ENCODE measurements at regions not wholly inside any gene's neighbourhood (a gene's known extent, or its start where the extent isn't known, plus 50 kb on each side); places are given as distances from the start of the nearest gene placed in this dataset.

DNA sequence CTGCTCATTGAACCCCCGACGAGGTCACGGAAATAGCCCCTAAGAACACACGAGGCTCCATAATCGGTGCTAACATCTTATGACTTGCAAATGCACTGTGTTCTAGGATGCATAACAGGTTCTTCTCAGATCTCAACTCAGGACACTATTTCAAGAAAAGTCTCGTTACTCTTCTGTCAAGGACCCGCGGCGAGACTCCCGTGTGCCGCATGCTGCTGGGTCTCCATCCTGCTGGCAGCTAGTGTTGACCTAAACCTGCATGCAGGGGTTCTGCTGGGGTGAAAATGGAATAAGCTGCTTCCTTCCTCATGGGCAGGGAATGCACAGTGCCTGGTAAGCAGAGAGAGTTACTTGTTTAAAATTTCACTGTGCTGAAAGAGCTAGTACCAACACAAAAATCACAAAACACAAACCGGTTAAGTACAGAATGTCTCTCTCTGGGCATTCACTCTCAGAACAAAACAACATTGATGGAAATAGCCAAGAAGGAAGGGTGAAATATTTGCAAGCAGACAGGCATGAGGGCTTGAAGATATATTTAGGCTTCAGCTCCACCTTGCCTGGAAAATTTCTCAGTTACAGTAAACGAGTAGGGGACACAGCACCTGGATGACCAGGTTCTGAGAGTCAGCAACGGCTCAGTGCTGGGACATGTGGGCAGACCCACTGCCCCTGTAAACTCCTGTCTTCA is 416.5 kb downstream of the GADD45G start:
- no peaks in the 10 kb centered on the region for H3K9me3 ChIP-seq (replicated peaks; ENCODE audit: insufficient read depth, low read length)
- no peak for TF ChIP-seq EZH2 (optimal IDR thresholded peaks at IDR 0.05; ENCODE audit: low read depth, low read length)
- TF ChIP-seq EZH2phosphoT487 (IDR thresholded peaks at IDR 0.05; ENCODE audit: low read length) = no peak
- TF ChIP-seq, protein P1, sequence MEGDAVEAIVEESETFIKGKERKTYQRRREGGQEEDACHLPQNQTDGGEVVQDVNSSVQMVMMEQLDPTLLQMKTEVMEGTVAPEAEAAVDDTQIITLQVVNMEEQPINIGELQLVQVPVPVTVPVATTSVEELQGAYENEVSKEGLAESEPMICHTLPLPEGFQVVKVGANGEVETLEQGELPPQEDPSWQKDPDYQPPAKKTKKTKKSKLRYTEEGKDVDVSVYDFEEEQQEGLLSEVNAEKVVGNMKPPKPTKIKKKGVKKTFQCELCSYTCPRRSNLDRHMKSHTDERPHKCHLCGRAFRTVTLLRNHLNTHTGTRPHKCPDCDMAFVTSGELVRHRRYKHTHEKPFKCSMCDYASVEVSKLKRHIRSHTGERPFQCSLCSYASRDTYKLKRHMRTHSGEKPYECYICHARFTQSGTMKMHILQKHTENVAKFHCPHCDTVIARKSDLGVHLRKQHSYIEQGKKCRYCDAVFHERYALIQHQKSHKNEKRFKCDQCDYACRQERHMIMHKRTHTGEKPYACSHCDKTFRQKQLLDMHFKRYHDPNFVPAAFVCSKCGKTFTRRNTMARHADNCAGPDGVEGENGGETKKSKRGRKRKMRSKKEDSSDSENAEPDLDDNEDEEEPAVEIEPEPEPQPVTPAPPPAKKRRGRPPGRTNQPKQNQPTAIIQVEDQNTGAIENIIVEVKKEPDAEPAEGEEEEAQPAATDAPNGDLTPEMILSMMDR (IDR thresholded peaks at IDR 0.05; ENCODE audit: low read length) = no peak
- no peaks in the 10 kb centered on the region for H3K79me2 ChIP-seq (ENCODE audit: low read length)
- no peaks in the 10 kb centered on the region for H3K9me2 ChIP-seq (replicated peaks; ENCODE audit: insufficient read depth, low read length)
- no peak overlapping the region for H3K4me2 ChIP-seq (ENCODE audit: low read depth, low read length)
- H3F3A ChIP-seq (ENCODE audit: insufficient read depth, low read length) = no peaks in the 10 kb centered on the region
- no peak overlapping the region for H3K4me3 ChIP-seq (ENCODE audit: low read length)
- no peaks in the 10 kb centered on the region for H3K27me3 ChIP-seq (replicated peaks; ENCODE audit: insufficient read depth, low read length)
- H4K20me1 ChIP-seq (ENCODE audit: insufficient read depth, low read length) = no peaks in the 10 kb centered on the region
- no peak overlapping the region for H3K27ac ChIP-seq (ENCODE audit: low read length)
- H3K36me3 ChIP-seq (replicated peaks; ENCODE audit: insufficient read depth, low read length) = no peaks in the 10 kb centered on the region
- DNase-seq = no peak
- H2AFZ ChIP-seq (ENCODE audit: low read length) = no peak overlapping the region
- no peak overlapping the region for H3K9ac ChIP-seq (ENCODE audit: low read length)
- no peaks in the 10 kb centered on the region for H3K4me1 ChIP-seq (ENCODE audit: low read length)

DNA sequence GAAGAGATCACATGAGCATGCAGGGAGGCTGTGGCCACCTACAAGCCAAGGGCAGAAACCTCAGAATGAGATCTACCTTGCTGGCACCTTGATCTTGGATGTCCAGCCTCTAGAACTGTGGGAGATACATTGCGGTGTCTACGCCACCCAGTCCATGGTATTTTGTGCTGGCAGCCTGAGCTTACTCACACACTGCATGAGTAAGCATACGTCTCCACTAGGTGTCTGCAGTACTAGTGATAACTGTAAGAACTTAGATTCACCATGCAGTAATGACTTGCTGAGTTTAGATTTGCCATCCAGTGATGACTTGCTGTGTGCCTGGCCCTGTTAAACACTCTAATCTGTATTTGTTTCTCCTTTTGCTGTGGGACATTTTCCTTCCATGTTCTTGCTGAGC is 417.7 kb downstream of the GADD45G start:
- TF ChIP-seq, protein P1 (IDR thresholded peaks at IDR 0.05; ENCODE audit: low read length) = no peak
- no peak for TF ChIP-seq EZH2phosphoT487 (IDR thresholded peaks at IDR 0.05; ENCODE audit: low read length)
- no peak for TF ChIP-seq EZH2 (optimal IDR thresholded peaks at IDR 0.05; ENCODE audit: low read depth, low read length)
- Histone ChIP-seq H3K27me3 (replicated peaks; ENCODE audit: insufficient read depth, low read length) (no peaks in the 10 kb centered on the region), H3K4me3 (ENCODE audit: low read length) (no peak overlapping the region), H4K20me1 (ENCODE audit: insufficient read depth, low read length) (no peaks in the 10 kb centered on the region), H3K27ac (ENCODE audit: low read length) (no peak overlapping the region), H2AFZ (ENCODE audit: low read length) (no peak overlapping the region), H3K4me2 (ENCODE audit: low read depth, low read length) (no peak overlapping the region), H3K79me2 (ENCODE audit: low read length) (no peaks in the 10 kb centered on the region), H3K9ac (ENCODE audit: low read length) (no peak overlapping the region), H3K4me1 (ENCODE audit: low read length) (no peaks in the 10 kb centered on the region), H3F3A (ENCODE audit: insufficient read depth, low read length) (no peaks in the 10 kb centered on the region), H3K36me3 (replicated peaks; ENCODE audit: insufficient read depth, low read length) (no peaks in the 10 kb centered on the region), H3K9me2 (replicated peaks; ENCODE audit: insufficient read depth, low read length) (no peaks in the 10 kb centered on the region), H3K9me3 (replicated peaks; ENCODE audit: insufficient read depth, low read length) (no peaks in the 10 kb centered on the region)
- DNase-seq = no peak

DNA sequence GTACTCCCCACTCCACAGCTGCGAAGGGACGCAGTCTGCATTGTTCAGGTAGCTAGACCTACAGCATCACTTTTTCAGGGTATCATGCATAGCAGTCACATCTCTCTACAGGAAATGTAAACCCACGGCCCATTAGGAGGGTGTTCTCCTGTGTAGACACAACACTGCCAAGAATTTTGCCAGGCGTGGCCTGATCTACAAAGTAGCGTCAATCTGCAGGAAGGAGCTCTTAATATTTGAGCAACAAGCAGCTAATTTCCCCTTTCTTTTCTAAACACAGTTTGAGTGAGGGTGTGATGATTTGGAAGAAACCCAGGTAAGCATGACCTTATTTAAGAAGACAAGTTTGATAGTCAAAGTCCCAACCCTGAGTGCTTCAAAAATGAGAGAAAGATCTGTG is 419.0 kb downstream of the GADD45G start:
- no peak overlapping the region for H3K4me3 ChIP-seq (ENCODE audit: low read length)
- H3K4me1 ChIP-seq (ENCODE audit: low read length) = no peaks in the 10 kb centered on the region

More for the DNA sequence above, 419.0 kb downstream of the GADD45G start:
- H2AFZ ChIP-seq (ENCODE audit: low read length) = no peak overlapping the region
- no peaks in the 10 kb centered on the region for H3K9me2 ChIP-seq (replicated peaks; ENCODE audit: insufficient read depth, low read length)
- H3K9ac ChIP-seq (ENCODE audit: low read length) = no peak overlapping the region
- H3F3A ChIP-seq (ENCODE audit: insufficient read depth, low read length) = no peaks in the 10 kb centered on the region
- no peak overlapping the region for H3K4me2 ChIP-seq (ENCODE audit: low read depth, low read length)
- no peaks in the 10 kb centered on the region for H3K36me3 ChIP-seq (replicated peaks; ENCODE audit: insufficient read depth, low read length)
- no peaks in the 10 kb centered on the region for H3K27me3 ChIP-seq (replicated peaks; ENCODE audit: insufficient read depth, low read length)
- TF ChIP-seq EZH2 (optimal IDR thresholded peaks at IDR 0.05; ENCODE audit: low read depth, low read length) = no peak
- TF ChIP-seq, protein P1 (IDR thresholded peaks at IDR 0.05; ENCODE audit: low read length) = no peak
- no peak overlapping the region for H3K27ac ChIP-seq (ENCODE audit: low read length)
- DNase-seq = no peak
- no peaks in the 10 kb centered on the region for H3K9me3 ChIP-seq (replicated peaks; ENCODE audit: insufficient read depth, low read length)
- H3K79me2 ChIP-seq (ENCODE audit: low read length) = no peaks in the 10 kb centered on the region
- H4K20me1 ChIP-seq (ENCODE audit: insufficient read depth, low read length) = no peaks in the 10 kb centered on the region
